ENCODE measurements at regions not wholly inside any gene's neighbourhood (a gene's known extent, or its start where the extent isn't known, plus 50 kb on each side); places are given as distances from the start of the nearest gene placed in this dataset.

GRCh38 chr2:225192869-225193268 lies 150.6 kb upstream of the DOCK10 start:
- no peaks in the 10 kb centered on the region for H3K4me1 Mint-ChIP-seq
- WGBS (ENCODE audit: extremely low coverage, insufficient read length, low lambda C conversion rate) = no CpG with 5 or more reads among the region's 3 CpGs
- TF ChIP-seq CTCF (conservative IDR thresholded peaks at IDR 0.05) = no peak

More at GRCh38 chr2:225192869-225193268, 150.6 kb upstream of the DOCK10 start:
- Histone ChIP-seq H4K91ac (ENCODE audit: insufficient read length, low read depth, low read length) (no peak overlapping the region), H3K79me1 (ENCODE audit: insufficient read depth, low read depth, low read length, poor library complexity, severe bottlenecking) (no peaks in the 10 kb centered on the region), H3K56ac (ENCODE audit: insufficient read length, low read depth, low read length) (no peak overlapping the region), H4K8ac (replicated peaks; ENCODE audit: insufficient read length, low read depth, low read length) (no peak overlapping the region), H3K79me2 (ENCODE audit: insufficient read depth, low read length) (no peaks in the 10 kb centered on the region), H3K9me3 (ENCODE audit: control insufficient read depth, low read depth, low read length) (no peaks in the 10 kb centered on the region), H3K14ac (ENCODE audit: insufficient read depth, low read length) (no peak overlapping the region), H4K5ac (ENCODE audit: insufficient read length, low read depth, low read length) (no peak overlapping the region), H3K23me2 (ENCODE audit: insufficient read length, low read depth, low read length, poor library complexity, severe bottlenecking) (no peaks in the 10 kb centered on the region), H4K20me1 (ENCODE audit: control insufficient read depth, insufficient read depth, insufficient read length) (no peaks in the 10 kb centered on the region), H3K4me1 (ENCODE audit: insufficient read depth, low read length) (no peaks in the 10 kb centered on the region), H2AFZ (ENCODE audit: low read length) (no peak overlapping the region), H3K27me3 (ENCODE audit: insufficient read depth, low read length) (no peaks in the 10 kb centered on the region), H2BK5ac (ENCODE audit: insufficient read length, low read length) (no peak overlapping the region), H3K23ac (ENCODE audit: insufficient read length, low read depth, low read length) (no peak overlapping the region), H2AK5ac (ENCODE audit: insufficient read length, low read length) (no peak overlapping the region), H2BK15ac (ENCODE audit: low read depth, low read length) (no peak overlapping the region), H3K18ac (ENCODE audit: insufficient read length, low read depth, low read length) (no peak overlapping the region), H3K9ac (ENCODE audit: extremely low read depth, insufficient read length, low read length) (no peak overlapping the region), H3K4me2 (ENCODE audit: insufficient read depth, insufficient read length, low read length) (no peak overlapping the region), H3K4ac (ENCODE audit: low read depth, low read length) (no peak overlapping the region), H3T11ph (ENCODE audit: low read length) (no peak overlapping the region), H2BK12ac (ENCODE audit: insufficient read length, low read depth, low read length) (no peak overlapping the region), H3K27ac (ENCODE audit: insufficient read length, low read depth, low read length) (no peak overlapping the region), H2BK20ac (ENCODE audit: low read depth, low read length, poor library complexity, severe bottlenecking) (no peak overlapping the region), H2BK120ac (ENCODE audit: low read depth, low read length, poor library complexity, severe bottlenecking) (no peak overlapping the region)
- DNase-seq = no peak
- Mint-ChIP-seq H3K27me3 (ENCODE audit: low read depth) (no peaks in the 10 kb centered on the region), H3K4me3 (no peak overlapping the region), H3K36me3 (ENCODE audit: insufficient read depth in 1 of 3, low read depth in 3 of 3) (no peaks in the 10 kb centered on the region), H3K27ac (no peak overlapping the region), H3K9me3 (no peaks in the 10 kb centered on the region)
